ENCODE measurements at regions not wholly inside any gene's neighbourhood (a gene's known extent, or its start where the extent isn't known, plus 50 kb on each side); places are given as distances from the start of the nearest gene placed in this dataset.

DNA sequence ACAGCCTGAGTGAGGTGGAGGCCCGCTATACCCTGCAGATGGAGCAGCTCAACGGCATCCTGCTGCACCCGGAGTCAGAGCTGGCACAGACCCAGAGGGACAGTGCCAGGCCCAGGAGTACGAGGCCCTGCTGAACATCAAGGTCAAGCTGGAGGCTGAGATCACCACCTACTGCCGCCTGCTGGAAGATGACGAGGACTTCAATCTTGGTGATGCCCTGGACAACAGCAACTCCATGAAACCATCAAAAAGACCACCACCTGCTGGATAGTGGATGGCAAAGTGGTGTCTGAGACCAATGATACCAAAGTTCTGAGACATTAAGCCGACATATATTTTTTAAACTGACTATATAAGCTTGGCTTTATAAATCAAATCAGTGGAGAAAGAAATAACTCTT, 73.3 kb upstream of the HHIP start:
- TF ChIP-seq, protein P1, sequence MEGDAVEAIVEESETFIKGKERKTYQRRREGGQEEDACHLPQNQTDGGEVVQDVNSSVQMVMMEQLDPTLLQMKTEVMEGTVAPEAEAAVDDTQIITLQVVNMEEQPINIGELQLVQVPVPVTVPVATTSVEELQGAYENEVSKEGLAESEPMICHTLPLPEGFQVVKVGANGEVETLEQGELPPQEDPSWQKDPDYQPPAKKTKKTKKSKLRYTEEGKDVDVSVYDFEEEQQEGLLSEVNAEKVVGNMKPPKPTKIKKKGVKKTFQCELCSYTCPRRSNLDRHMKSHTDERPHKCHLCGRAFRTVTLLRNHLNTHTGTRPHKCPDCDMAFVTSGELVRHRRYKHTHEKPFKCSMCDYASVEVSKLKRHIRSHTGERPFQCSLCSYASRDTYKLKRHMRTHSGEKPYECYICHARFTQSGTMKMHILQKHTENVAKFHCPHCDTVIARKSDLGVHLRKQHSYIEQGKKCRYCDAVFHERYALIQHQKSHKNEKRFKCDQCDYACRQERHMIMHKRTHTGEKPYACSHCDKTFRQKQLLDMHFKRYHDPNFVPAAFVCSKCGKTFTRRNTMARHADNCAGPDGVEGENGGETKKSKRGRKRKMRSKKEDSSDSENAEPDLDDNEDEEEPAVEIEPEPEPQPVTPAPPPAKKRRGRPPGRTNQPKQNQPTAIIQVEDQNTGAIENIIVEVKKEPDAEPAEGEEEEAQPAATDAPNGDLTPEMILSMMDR (IDR thresholded peaks at IDR 0.05; ENCODE audit: low read depth, low read length, missing input control), result no peak
- TF ChIP-seq, protein P2, sequence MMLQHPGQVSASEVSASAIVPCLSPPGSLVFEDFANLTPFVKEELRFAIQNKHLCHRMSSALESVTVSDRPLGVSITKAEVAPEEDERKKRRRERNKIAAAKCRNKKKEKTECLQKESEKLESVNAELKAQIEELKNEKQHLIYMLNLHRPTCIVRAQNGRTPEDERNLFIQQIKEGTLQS (IDR thresholded peaks at IDR 0.05), result no peak
- TF ChIP-seq JUND (IDR thresholded peaks at IDR 0.05) (no peak), FOXA2 (IDR thresholded peaks at IDR 0.05) (no peak), FOXA1 (IDR thresholded peaks at IDR 0.05) (no peak), YY1 (IDR thresholded peaks at IDR 0.05) (no peak), HNF4A (conservative IDR thresholded peaks at IDR 0.05) (no peak), HNF4G (IDR thresholded peaks at IDR 0.05) (no peak), RAD21 (IDR thresholded peaks at IDR 0.05) (no peak), NR2F2 (IDR thresholded peaks at IDR 0.05) (no peak), SP1 (IDR thresholded peaks at IDR 0.05) (no peak), GABPA (IDR thresholded peaks at IDR 0.05 in 1 of 2, conservative IDR thresholded peaks at IDR 0.05 in 1 of 2) (no peak), TAF1 (conservative IDR thresholded peaks at IDR 0.05) (no peak), RXRA (IDR thresholded peaks at IDR 0.05) (no peak)
- TF ChIP-seq, protein P3, sequence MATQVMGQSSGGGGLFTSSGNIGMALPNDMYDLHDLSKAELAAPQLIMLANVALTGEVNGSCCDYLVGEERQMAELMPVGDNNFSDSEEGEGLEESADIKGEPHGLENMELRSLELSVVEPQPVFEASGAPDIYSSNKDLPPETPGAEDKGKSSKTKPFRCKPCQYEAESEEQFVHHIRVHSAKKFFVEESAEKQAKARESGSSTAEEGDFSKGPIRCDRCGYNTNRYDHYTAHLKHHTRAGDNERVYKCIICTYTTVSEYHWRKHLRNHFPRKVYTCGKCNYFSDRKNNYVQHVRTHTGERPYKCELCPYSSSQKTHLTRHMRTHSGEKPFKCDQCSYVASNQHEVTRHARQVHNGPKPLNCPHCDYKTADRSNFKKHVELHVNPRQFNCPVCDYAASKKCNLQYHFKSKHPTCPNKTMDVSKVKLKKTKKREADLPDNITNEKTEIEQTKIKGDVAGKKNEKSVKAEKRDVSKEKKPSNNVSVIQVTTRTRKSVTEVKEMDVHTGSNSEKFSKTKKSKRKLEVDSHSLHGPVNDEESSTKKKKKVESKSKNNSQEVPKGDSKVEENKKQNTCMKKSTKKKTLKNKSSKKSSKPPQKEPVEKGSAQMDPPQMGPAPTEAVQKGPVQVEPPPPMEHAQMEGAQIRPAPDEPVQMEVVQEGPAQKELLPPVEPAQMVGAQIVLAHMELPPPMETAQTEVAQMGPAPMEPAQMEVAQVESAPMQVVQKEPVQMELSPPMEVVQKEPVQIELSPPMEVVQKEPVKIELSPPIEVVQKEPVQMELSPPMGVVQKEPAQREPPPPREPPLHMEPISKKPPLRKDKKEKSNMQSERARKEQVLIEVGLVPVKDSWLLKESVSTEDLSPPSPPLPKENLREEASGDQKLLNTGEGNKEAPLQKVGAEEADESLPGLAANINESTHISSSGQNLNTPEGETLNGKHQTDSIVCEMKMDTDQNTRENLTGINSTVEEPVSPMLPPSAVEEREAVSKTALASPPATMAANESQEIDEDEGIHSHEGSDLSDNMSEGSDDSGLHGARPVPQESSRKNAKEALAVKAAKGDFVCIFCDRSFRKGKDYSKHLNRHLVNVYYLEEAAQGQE (IDR thresholded peaks at IDR 0.05), result no peak
- TF ChIP-seq, protein P4, sequence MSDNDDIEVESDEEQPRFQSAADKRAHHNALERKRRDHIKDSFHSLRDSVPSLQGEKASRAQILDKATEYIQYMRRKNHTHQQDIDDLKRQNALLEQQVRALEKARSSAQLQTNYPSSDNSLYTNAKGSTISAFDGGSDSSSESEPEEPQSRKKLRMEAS (IDR thresholded peaks at IDR 0.05), result no peak
- TF ChIP-seq, protein P5, sequence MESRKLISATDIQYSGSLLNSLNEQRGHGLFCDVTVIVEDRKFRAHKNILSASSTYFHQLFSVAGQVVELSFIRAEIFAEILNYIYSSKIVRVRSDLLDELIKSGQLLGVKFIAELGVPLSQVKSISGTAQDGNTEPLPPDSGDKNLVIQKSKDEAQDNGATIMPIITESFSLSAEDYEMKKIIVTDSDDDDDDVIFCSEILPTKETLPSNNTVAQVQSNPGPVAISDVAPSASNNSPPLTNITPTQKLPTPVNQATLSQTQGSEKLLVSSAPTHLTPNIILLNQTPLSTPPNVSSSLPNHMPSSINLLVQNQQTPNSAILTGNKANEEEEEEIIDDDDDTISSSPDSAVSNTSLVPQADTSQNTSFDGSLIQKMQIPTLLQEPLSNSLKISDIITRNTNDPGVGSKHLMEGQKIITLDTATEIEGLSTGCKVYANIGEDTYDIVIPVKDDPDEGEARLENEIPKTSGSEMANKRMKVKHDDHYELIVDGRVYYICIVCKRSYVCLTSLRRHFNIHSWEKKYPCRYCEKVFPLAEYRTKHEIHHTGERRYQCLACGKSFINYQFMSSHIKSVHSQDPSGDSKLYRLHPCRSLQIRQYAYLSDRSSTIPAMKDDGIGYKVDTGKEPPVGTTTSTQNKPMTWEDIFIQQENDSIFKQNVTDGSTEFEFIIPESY (IDR thresholded peaks at IDR 0.05), result no peak
- H3K27me3 ChIP-seq (ENCODE audit: control insufficient read depth in 4 of 4, insufficient read depth in 4 of 4, low read length in 3 of 4), result no peaks in the 10 kb centered on the region
- WGBS, result 86% methylated on average over 7 of the region's 7 CpGs
- H3K9me3 ChIP-seq (ENCODE audit: control insufficient read depth in 4 of 4, low read length in 3 of 4), result no peaks in the 10 kb centered on the region
- H3K4me1 ChIP-seq (ENCODE audit: control insufficient read depth in 4 of 4, insufficient read depth in 4 of 4, low read length in 3 of 4), result no peaks in the 10 kb centered on the region
- H3K9ac ChIP-seq (ENCODE audit: low read depth in 1 of 2, low read length in 2 of 2), result no peak overlapping the region
- no peak overlapping the region for H3K27ac ChIP-seq (ENCODE audit: low read depth in 1 of 2, low read length in 2 of 2)
- no peak overlapping the region for H3K4me3 ChIP-seq (ENCODE audit: low read depth in 1 of 3, low read length in 3 of 3)
- H3K36me3 ChIP-seq (ENCODE audit: control insufficient read depth in 4 of 4, insufficient read depth in 3 of 4, low read depth in 1 of 4, low read length in 3 of 4), result no peaks in the 10 kb centered on the region
- no peak for DNase-seq (ENCODE audit: low spot score)

DNA sequence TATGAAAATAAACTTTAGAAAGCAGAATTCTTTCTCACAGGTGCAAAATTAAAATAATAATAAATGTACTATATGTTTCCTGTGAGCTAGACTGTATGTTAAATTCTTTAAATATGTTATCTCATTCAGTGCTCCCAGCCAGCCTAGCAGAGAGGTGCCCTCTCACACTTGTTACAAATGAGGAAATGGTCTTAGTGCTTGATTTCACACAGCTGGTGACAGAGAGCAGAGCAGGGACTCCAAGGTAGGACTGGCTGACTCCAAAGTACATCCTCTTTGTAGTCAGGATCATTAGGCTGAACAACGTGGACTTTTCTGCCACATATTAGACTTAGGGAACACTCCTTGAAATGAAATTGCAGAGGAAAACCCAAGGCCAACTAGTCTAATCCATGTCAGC, 72.0 kb upstream of the HHIP start:
- TF ChIP-seq HNF4A (conservative IDR thresholded peaks at IDR 0.05), result no peak
- no peak for TF ChIP-seq RXRA (IDR thresholded peaks at IDR 0.05)
- TF ChIP-seq EGR1 (IDR thresholded peaks at IDR 0.05; ENCODE audit: low read depth in 2 of 2), result no peak
- no peak for TF ChIP-seq YY1 (IDR thresholded peaks at IDR 0.05)
- no peak for TF ChIP-seq NR2F2 (IDR thresholded peaks at IDR 0.05)
- TF ChIP-seq, protein P4 (IDR thresholded peaks at IDR 0.05), result no peak
- no peak for TF ChIP-seq JUND (IDR thresholded peaks at IDR 0.05)
- TF ChIP-seq FOXA2 (IDR thresholded peaks at IDR 0.05), result no peak
- TF ChIP-seq, protein P2 (IDR thresholded peaks at IDR 0.05), result no peak
- 11% methylated on average over 1 of the region's 1 CpG for WGBS
- no peaks in the 10 kb centered on the region for H3K36me3 ChIP-seq (ENCODE audit: control insufficient read depth in 4 of 4, insufficient read depth in 3 of 4, low read depth in 1 of 4, low read length in 3 of 4)
- DNase-seq (ENCODE audit: low spot score), result no peak
- H3K4me3 ChIP-seq (ENCODE audit: low read depth in 1 of 3, low read length in 3 of 3), result no peak overlapping the region
- H3K9ac ChIP-seq (ENCODE audit: low read depth in 1 of 2, low read length in 2 of 2), result no peak overlapping the region
- no peaks in the 10 kb centered on the region for H3K4me1 ChIP-seq (ENCODE audit: control insufficient read depth in 4 of 4, insufficient read depth in 4 of 4, low read length in 3 of 4)
- H3K27me3 ChIP-seq (ENCODE audit: control insufficient read depth in 4 of 4, insufficient read depth in 4 of 4, low read length in 3 of 4), result no peaks in the 10 kb centered on the region
- H3K27ac ChIP-seq (ENCODE audit: low read depth in 1 of 2, low read length in 2 of 2), result no peak overlapping the region
- no peaks in the 10 kb centered on the region for H3K9me3 ChIP-seq (ENCODE audit: control insufficient read depth in 4 of 4, low read length in 3 of 4)

All from liver (tissue), 8 donors.